B cell (primary cell): ENCODE measurements at regions not wholly inside any gene's neighbourhood (a gene's known extent, or its start where the extent isn't known, plus 50 kb on each side); places are given as distances from the start of the nearest gene placed in this dataset.

Experiments
- ATAC-seq: fragments of 200-7000 bp; cut with Tn5 transposase; one replicate; pipeline ENCODE4 v1.10.0; 2021; ENCODE audit warnings: low read depth, mild to moderate bottlenecking, moderate number of reproducible peaks, moderate library complexity
- CTCF ChIA-PET: fragments of 350-600 bp; sonication (Branson Sonifier 250); formaldehyde crosslinking; loops from one replicate; lab custom pipeline; 2021; ENCODE audit warnings: antibody characterized with exemption, inconsistent platforms; lab: Charles Lee
- POLR2A ChIA-PET: fragments of 350-600 bp; sonication (Branson Sonifier 250); formaldehyde crosslinking; loops from one replicate; lab custom pipeline; 2021; ENCODE audit warnings: antibody characterized with exemption; lab: Charles Lee
- DNase-seq: peaks from one replicate; pipeline ENCODE4 v3.0.0; 2013
- H2AFZ ChIP-seq: 2 replicates; pipeline ENCODE4 v1.6.1; 2012; ENCODE audit warnings: mild to moderate bottlenecking, low read depth, low read length; ENCODE audit not compliant: insufficient read depth, poor library complexity, severe bottlenecking
- H3K27ac ChIP-seq, 2 donors: 1 replicate in 1 of 2; 2 replicates in 1 of 2; pipeline ENCODE4 v1.5.1; 2012 to 2013; ENCODE audit warnings: low read length in 2 of 2, mild to moderate bottlenecking in 2 of 2, moderate library complexity in 1 of 2
- H3K27me3 ChIP-seq, 4 experiments: fragments of 200-600 bp in 1 of 4; sonication (generic) in 1 of 4; replicated peaks in 1 of 4; 1 replicate in 2 of 4; 2 replicates in 2 of 4; pipeline versions ENCODE4 v1.6.1 to v1.7.0; 2013 to 2016; ENCODE audit warnings: low read length in 3 of 4, mild to moderate bottlenecking in 2 of 4, mixed read lengths in 1 of 4, moderate library complexity in 1 of 4; ENCODE audit not compliant: insufficient read depth in 4 of 4, control insufficient read depth in 3 of 4; ENCODE audit errors: control extremely low read depth in 1 of 4
- H3K36me3 ChIP-seq, 2 experiments: replicated peaks in 1 of 2; 1 replicate in 1 of 2; 2 replicates in 1 of 2; pipeline versions ENCODE4 v1.6.1 to v1.7.1; 2013; ENCODE audit warnings: low read length in 1 of 2; ENCODE audit not compliant: insufficient read depth in 2 of 2, control insufficient read depth in 1 of 2; ENCODE audit errors: control extremely low read depth in 1 of 2, extremely low read depth in 1 of 2
- H3K4me1 ChIP-seq, 2 donors: fragments of 200-600 bp in 1 of 2; sonication (generic) in 1 of 2; 1 replicate in 1 of 2; 2 replicates in 1 of 2; pipeline versions ENCODE4 v1.5.1 to v1.6.1; 2013 to 2017; ENCODE audit warnings: low read length in 2 of 2; ENCODE audit not compliant: control insufficient read depth in 2 of 2, insufficient read depth in 2 of 2
- H3K4me2 ChIP-seq: replicated peaks from 2 replicates; pipeline ENCODE3; 2012; ENCODE audit warnings: mild to moderate bottlenecking, low read depth, low read length; ENCODE audit not compliant: poor library complexity, severe bottlenecking
- H3K4me3 ChIP-seq, 5 experiments: fragments of 200-600 bp in 1 of 5; sonication (generic) in 1 of 5; 1 replicate in 3 of 5; 2 replicates in 2 of 5; pipeline versions ENCODE4 v1.5.1 to v1.7.0; 2011 to 2016; ENCODE audit warnings: low read length in 4 of 5, mild to moderate bottlenecking in 4 of 5, low read depth in 2 of 5, control low read depth in 1 of 5, moderate library complexity in 1 of 5; ENCODE audit not compliant: insufficient read depth in 1 of 5; ENCODE audit errors: control extremely low read depth in 1 of 5, extremely low read depth in 1 of 5
- H3K79me2 ChIP-seq: fragments of 200-600 bp; sonication (generic); one replicate; pipeline ENCODE4 v1.6.0; 2016; ENCODE audit warnings: low read length; ENCODE audit not compliant: control insufficient read depth, insufficient read depth
- H3K9ac ChIP-seq: fragments of 200-600 bp; sonication (generic); 2 replicates; pipeline ENCODE4 v1.6.1; 2017; ENCODE audit warnings: mild to moderate bottlenecking, low read length, moderate library complexity
- H3K9me3 ChIP-seq, 3 donors: one replicate each; pipeline versions ENCODE4 v1.6.1 to v1.7.1; 2013; ENCODE audit warnings: low read length in 2 of 3; ENCODE audit not compliant: control insufficient read depth in 2 of 3, insufficient read depth in 1 of 3; ENCODE audit errors: control extremely low read depth in 1 of 3
- H4K20me1 ChIP-seq: 2 replicates; pipeline ENCODE4 v1.6.0; 2012; ENCODE audit warnings: mild to moderate bottlenecking, low read length; ENCODE audit not compliant: insufficient read depth, control insufficient read depth, poor library complexity, severe bottlenecking
- H3K27ac Mint-ChIP-seq: one replicate; pipeline ENCODE4 v1.8.0; 2021; ENCODE audit warnings: mixed read lengths
- H3K27me3 Mint-ChIP-seq: one replicate; pipeline ENCODE4 v1.8.0; 2021; ENCODE audit warnings: mixed read lengths
- H3K4me1 Mint-ChIP-seq: one replicate; pipeline ENCODE4 v1.8.0; 2021; ENCODE audit warnings: mixed read lengths
- H3K4me3 Mint-ChIP-seq: one replicate; pipeline ENCODE4 v1.8.0; 2021; ENCODE audit warnings: mixed read lengths
- H3K9me3 Mint-ChIP-seq: one replicate; pipeline ENCODE4 v1.8.0; 2022; ENCODE audit warnings: mixed read lengths; ENCODE audit not compliant: insufficient read depth
- EZH2 ChIP-seq: IDR thresholded peaks from 2 replicates; pipeline ENCODE4 v1.6.1; 2012; ENCODE audit warnings: borderline replicate concordance, low read depth, mild to moderate bottlenecking, moderate library complexity, low read length; ENCODE audit not compliant: insufficient read depth, poor library complexity, severe bottlenecking
- WGBS: methylation state at CpG from one replicate; pipeline ENCODE4 v1.1.5; 2013; ENCODE audit warnings: missing lambda C conversion rate; ENCODE audit not compliant: insufficient coverage; 5-methylcytosine and 5-hydroxymethylcytosine counted together
- intact Hi-C: fragments of 100-400 bp; cut with micrococcal nuclease; formaldehyde crosslinking; loops from one replicate; pipeline ENCODE4 v1.10.0; 2022
- TF ChIP-seq, protein P1 (sequence below): fragments of 200-600 bp; IDR thresholded peaks from one replicate; pipeline ENCODE4 v1.8.0; 2022; ENCODE audit warnings: antibody characterized with exemption, mild to moderate bottlenecking

DNA sequence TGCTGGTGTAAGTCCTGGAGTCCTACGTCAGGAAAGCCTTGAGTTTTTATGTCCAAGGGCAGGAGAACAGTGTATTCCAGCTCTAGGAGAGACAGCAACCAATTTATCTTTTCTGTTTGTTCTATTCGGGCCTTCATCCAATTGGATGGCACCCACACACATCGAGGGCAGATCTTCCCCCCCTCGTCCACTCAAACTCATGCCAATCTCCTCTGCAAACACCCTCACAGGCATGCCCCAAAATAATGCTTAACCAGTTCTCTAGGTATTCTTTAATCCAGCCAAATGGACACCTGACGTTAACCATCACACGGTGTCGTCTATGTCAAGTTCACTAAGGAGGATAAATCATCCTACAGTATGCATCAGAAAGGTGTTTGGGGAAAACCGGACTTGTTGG is 102.5 kb upstream of the TRPM1 start:
- POLR2A ChIA-PET = no interaction called here
- no peaks in the 10 kb centered on the region for H3K36me3 ChIP-seq
- TF ChIP-seq EZH2 = no peak
- TF ChIP-seq, protein P1, sequence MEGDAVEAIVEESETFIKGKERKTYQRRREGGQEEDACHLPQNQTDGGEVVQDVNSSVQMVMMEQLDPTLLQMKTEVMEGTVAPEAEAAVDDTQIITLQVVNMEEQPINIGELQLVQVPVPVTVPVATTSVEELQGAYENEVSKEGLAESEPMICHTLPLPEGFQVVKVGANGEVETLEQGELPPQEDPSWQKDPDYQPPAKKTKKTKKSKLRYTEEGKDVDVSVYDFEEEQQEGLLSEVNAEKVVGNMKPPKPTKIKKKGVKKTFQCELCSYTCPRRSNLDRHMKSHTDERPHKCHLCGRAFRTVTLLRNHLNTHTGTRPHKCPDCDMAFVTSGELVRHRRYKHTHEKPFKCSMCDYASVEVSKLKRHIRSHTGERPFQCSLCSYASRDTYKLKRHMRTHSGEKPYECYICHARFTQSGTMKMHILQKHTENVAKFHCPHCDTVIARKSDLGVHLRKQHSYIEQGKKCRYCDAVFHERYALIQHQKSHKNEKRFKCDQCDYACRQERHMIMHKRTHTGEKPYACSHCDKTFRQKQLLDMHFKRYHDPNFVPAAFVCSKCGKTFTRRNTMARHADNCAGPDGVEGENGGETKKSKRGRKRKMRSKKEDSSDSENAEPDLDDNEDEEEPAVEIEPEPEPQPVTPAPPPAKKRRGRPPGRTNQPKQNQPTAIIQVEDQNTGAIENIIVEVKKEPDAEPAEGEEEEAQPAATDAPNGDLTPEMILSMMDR = no peak
- no peaks in the 10 kb centered on the region for H3K9me3 ChIP-seq
- H3K27ac ChIP-seq = no peak overlapping the region
- Mint-ChIP-seq H3K4me3 (no peak overlapping the region), H3K27ac (no peak overlapping the region), H3K27me3 (peaks cover 2% of the 10 kb centered on the region), H3K9me3 (no peaks in the 10 kb centered on the region), H3K4me1 (peaks cover 6% of the 10 kb centered on the region)
- intact Hi-C loops = no loop called here
- H3K27me3 ChIP-seq = peaks cover 0 to 4% (median 2%) of the 10 kb centered on the region in 4 experiments
- ATAC-seq (no peak), DNase-seq (no peak)
- no peaks in the 10 kb centered on the region for H3K79me2 ChIP-seq
- H4K20me1 ChIP-seq = no peaks in the 10 kb centered on the region
- no peak overlapping the region for H3K4me2 ChIP-seq
- no peak overlapping the region for H2AFZ ChIP-seq
- CTCF ChIA-PET = no interaction called here
- no peak overlapping the region for H3K9ac ChIP-seq
- WGBS = 98% methylated on average over 4 of the region's 8 CpGs
- no peak overlapping the region for H3K4me3 ChIP-seq
- H3K4me1 ChIP-seq = peaks cover 0 to 4% of the 10 kb centered on the region in 2 donors

DNA sequence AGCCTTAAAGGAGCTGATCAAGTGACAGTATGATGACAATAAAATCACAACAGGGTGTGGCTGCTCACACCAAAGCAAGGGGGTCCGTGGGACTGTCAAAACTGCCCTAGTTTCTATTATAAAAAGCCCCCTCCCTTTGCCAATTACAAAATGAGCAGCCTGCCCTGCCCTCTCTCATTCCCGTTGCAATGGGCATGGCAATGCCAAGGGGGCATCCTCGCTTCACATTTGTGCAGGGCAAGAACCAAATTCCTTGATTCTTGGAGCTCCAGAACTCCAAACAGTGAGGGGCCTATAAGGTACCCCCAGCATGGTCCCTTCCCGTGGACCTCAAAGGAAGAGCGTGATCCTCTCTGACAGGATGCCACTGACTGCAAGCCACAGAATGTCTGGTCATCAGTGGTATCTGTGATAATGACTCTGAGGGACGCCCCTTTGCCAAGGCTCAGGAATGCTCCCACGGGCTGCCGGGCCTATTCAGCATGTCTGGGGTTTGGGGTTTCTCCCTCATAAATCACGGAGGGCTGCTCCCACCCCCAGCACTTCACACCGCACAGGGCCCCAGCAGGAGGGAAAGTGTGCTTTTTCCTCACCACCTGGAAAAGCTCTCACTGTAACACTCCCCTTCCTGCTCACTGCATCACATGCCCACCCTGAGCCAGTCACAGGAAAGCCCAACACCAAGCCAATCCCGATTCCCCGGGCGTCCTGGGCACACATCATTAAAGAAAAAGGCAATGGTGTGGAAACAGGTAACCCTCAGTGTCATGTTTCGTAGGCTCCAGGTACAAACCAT is 105.1 kb upstream of the TRPM1 start:
- no peaks in the 10 kb centered on the region for H3K27me3 Mint-ChIP-seq
- intact Hi-C loops = no loop called here

More for the DNA sequence above, 105.1 kb upstream of the TRPM1 start:
- ChIA-PET CTCF (interaction anchor here (1.5 to 2.4 kb wide), 3 partner anchors 9 to 283 kb away, joined by 5 to 18 read pairs (median 5); no protein-coding TSS in a partner anchor), POLR2A (no interaction called here)
- Mint-ChIP-seq H3K4me1 (no peaks in the 10 kb centered on the region), H3K9me3 (no peaks in the 10 kb centered on the region), H3K27ac (no peak overlapping the region), H3K4me3 (no peak overlapping the region)
- WGBS = 87% methylated on average over 14 of the region's 14 CpGs
- no peak for TF ChIP-seq EZH2
- TF ChIP-seq, protein P1 = no peak
- no peaks in the 10 kb centered on the region for H3K9me3 ChIP-seq
- no peak overlapping the region for H3K4me3 ChIP-seq
- no peaks in the 10 kb centered on the region for H3K27me3 ChIP-seq
- no peak for ATAC-seq
- DNase-seq = no peak
- H3K9ac ChIP-seq = no peak overlapping the region
- no peaks in the 10 kb centered on the region for H4K20me1 ChIP-seq
- no peak overlapping the region for H2AFZ ChIP-seq
- H3K4me2 ChIP-seq = no peak overlapping the region
- no peaks in the 10 kb centered on the region for H3K36me3 ChIP-seq
- H3K27ac ChIP-seq = no peak overlapping the region
- H3K79me2 ChIP-seq = no peaks in the 10 kb centered on the region
- H3K4me1 ChIP-seq = no peaks in the 10 kb centered on the region
